Lower leg skin (tissue), 4 donors: ENCODE measurements at regions not wholly inside any gene's neighbourhood (a gene's known extent, or its start where the extent isn't known, plus 50 kb on each side); places are given as distances from the start of the nearest gene placed in this dataset.

Source experiments
- DNase-seq, 2 donors: peaks; one replicate each; pipeline ENCODE4 v3.0.0-alpha.2; 2019; ENCODE audit warnings: low spot score in 2 of 2
- H3K4me3 ChIP-seq: fragments of 200-600 bp; sonication (generic); 2 replicates; pipeline ENCODE4 v1.5.1; 2017; ENCODE audit warnings: mild to moderate bottlenecking, low read depth; ENCODE audit not compliant: poor library complexity, severe bottlenecking
- POLR2A ChIP-seq, 2 donors: fragments of 450-650 bp; IDR thresholded peaks; one replicate each; pipeline ENCODE4 v1.6.1; 2016 to 2017; ENCODE audit warnings: antibody characterized with exemption in 2 of 2, mild to moderate bottlenecking in 1 of 2, moderate library complexity in 1 of 2
- WGBS, 2 donors: methylation state at CpG; one replicate each; pipeline ENCODE4 v1.1.5; 2018; 5-methylcytosine and 5-hydroxymethylcytosine counted together
- intact Hi-C: fragments of 100-400 bp; cut with DNase I; formaldehyde crosslinking; loops from one replicate; pipeline ENCODE4 v1.15.0; 2023; ENCODE audit warnings: low total_unique reads
- TF ChIP-seq, protein P1 (sequence below), 3 donors: fragments of 450-650 bp; IDR thresholded peaks; one replicate each; pipeline ENCODE4 v1.5.1; 2016; ENCODE audit warnings: antibody characterized with exemption in 3 of 3, mild to moderate bottlenecking in 3 of 3, moderate library complexity in 2 of 3

DNA sequence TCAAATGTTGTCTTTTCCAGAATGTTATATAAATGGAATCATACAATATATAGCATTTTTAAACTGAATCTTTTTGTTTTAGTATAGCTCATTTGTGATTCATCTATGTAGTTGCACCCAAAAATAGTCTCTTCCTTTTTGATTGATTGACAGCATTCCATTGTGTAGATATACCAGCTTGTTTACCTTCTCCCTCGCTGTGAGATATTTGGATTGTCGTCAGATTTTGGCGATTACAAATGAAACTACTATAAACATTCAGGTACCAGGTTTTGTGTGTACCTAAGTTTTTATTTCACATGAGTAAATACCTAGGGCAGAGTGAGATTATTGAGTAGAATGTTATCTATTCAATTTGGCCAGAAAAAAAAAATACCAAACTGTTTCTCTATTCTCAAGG, 584.7 kb upstream of the SORCS1 start:
- no peak for DNase-seq
- intact Hi-C loops, result no loop called here
- WGBS, 2 donors, result 87 to 90% methylated on average over 3 of the region's 3 CpGs
- H3K4me3 ChIP-seq, result no peak overlapping the region
- no peak for TF ChIP-seq POLR2A (IDR thresholded peaks at IDR 0.05)
- TF ChIP-seq, protein P1, sequence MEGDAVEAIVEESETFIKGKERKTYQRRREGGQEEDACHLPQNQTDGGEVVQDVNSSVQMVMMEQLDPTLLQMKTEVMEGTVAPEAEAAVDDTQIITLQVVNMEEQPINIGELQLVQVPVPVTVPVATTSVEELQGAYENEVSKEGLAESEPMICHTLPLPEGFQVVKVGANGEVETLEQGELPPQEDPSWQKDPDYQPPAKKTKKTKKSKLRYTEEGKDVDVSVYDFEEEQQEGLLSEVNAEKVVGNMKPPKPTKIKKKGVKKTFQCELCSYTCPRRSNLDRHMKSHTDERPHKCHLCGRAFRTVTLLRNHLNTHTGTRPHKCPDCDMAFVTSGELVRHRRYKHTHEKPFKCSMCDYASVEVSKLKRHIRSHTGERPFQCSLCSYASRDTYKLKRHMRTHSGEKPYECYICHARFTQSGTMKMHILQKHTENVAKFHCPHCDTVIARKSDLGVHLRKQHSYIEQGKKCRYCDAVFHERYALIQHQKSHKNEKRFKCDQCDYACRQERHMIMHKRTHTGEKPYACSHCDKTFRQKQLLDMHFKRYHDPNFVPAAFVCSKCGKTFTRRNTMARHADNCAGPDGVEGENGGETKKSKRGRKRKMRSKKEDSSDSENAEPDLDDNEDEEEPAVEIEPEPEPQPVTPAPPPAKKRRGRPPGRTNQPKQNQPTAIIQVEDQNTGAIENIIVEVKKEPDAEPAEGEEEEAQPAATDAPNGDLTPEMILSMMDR (IDR thresholded peaks at IDR 0.05), result no peak

DNA sequence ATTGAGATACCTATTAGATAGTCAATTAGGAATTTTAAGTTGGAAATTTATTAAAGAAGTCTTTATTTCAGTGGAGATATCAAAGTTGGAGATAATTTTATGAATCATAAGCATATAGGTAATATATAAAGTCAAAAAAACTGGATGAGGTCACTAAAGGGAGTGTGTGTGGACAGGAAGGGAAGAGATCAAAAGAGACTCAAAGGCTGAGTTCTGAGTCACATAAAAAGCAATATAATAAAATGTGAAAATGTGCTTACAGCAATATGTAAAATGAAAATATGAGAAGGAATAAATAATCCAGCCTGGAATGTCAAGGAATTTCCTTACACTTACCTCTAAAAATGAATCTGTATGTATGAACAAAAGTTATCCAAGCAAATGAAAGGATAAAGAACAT, 583.3 kb upstream of the SORCS1 start:
- DNase-seq, result no peak
- intact Hi-C loops, result no loop called here
- H3K4me3 ChIP-seq, result no peak overlapping the region
- TF ChIP-seq, protein P1 (IDR thresholded peaks at IDR 0.05), result no peak
- TF ChIP-seq POLR2A (IDR thresholded peaks at IDR 0.05), result no peak

DNA sequence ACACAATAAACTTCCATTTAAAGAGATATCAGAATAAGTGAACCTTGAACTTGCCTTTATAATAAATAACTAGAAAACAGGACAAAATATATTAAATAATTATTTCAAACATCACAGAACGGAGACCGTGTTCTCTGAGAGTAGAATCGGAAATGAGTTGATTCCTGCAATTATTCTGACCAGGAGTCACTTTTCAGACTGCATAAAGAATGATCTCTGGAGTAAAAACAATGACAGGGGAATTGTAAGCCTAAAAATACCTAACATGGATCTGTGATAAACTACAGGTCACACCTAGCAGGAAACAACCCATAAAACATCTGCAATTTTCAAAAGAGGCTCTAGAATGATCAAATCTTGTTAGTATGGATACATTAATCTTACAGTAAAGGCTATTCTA, 577.5 kb upstream of the SORCS1 start:
- no peak overlapping the region for H3K4me3 ChIP-seq
- intact Hi-C loops, result no loop called here
- TF ChIP-seq, protein P1 (IDR thresholded peaks at IDR 0.05), result no peak
- no peak for TF ChIP-seq POLR2A (IDR thresholded peaks at IDR 0.05)
- no peak for DNase-seq
- WGBS, 2 donors, result 79 to 85% methylated on average over 3 of the region's 3 CpGs

DNA sequence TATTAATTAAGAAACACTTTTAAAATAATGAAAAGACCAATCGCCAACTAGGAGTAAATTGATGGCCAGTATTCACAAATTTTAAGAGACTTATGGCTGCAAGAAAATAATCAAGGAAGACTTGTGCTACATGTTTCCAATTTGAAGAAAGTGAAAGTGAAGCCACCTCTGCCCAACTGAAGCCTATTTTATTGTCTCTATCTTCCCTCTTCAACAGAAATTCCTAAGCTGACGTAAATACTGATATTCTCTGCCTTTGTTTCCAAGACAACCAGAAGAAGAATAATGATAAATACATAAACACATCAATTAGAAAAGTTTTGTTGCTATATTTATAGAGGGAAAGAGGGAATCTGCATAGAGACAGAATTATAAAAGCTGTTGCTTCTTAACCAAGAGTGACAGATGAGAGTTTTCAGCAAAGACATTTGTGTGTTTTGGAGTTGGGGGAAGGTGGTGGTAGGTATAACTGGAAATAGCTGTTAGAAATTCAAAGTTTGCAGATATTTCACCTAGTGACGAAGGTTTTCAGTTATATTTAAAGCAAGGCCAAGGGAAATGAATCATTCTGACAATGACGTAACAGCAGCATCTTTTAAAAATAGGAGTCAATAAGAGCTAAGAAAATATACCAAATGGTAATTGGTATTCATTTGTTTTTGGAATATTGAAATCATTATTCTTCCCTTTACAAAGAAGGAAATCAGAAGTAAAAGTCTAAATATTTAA, 576.6 kb upstream of the SORCS1 start:
- no peak for DNase-seq
- WGBS, 2 donors, result 61 to 64% methylated on average over 4 of the region's 4 CpGs
- TF ChIP-seq, protein P1 (IDR thresholded peaks at IDR 0.05), result no peak
- TF ChIP-seq POLR2A (IDR thresholded peaks at IDR 0.05), result no peak
- H3K4me3 ChIP-seq, result no peak overlapping the region
- intact Hi-C loops, result no loop called here

DNA sequence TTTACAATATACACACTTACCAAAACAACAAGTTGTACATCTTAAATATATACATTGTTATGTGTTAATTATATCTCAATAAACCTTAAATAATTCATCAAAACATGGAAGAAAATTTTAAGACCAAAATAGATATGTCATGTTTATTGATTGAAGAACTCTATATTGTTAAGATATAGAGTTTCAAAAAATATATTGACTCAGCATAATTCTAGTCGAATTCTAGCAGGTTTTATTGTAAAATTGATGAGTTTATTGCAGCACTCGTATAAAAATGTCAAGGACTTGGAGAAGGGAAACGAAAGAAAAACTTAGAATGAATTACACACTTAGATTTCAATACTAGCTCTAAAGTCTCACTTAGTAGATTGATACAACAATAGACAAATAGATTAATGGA, 575.4 kb upstream of the SORCS1 start:
- intact Hi-C loops, result no loop called here
- WGBS, 2 donors, result 82% methylated on average over 3 of the region's 3 CpGs
- H3K4me3 ChIP-seq, result no peak overlapping the region
- TF ChIP-seq, protein P1 (IDR thresholded peaks at IDR 0.05), result no peak
- DNase-seq, result no peak
